Adipocyte (in vitro differentiated cells): ENCODE measurements at regions not wholly inside any gene's neighbourhood (a gene's known extent, or its start where the extent isn't known, plus 50 kb on each side); places are given as distances from the start of the nearest gene placed in this dataset.
"Not testable (repeated sequence)": the region's sequence is repeated elsewhere in the genome, so short reads cannot be mapped to it uniquely, and the experiment has no call there.

Experiments used
- DNase-seq: peaks from one replicate; pipeline ENCODE4 v3.0.0-alpha.2; 2015; ENCODE audit warnings: low read depth
- H3K27me3 ChIP-seq: replicated peaks from 2 replicates; pipeline ENCODE4 v1.7.0; 2013; ENCODE audit warnings: mild to moderate bottlenecking, low read length, moderate library complexity; ENCODE audit not compliant: control insufficient read depth, insufficient read depth
- H3K36me3 ChIP-seq: 2 replicates; pipeline ENCODE4 v1.7.0; 2013; ENCODE audit warnings: low read length, mild to moderate bottlenecking, moderate library complexity; ENCODE audit not compliant: control insufficient read depth, insufficient read depth, severe bottlenecking
- H3K4me1 ChIP-seq: 2 replicates; pipeline ENCODE4 v1.7.0; 2013; ENCODE audit warnings: mild to moderate bottlenecking, low read length, moderate library complexity; ENCODE audit not compliant: control insufficient read depth, insufficient read depth
- H3K4me3 ChIP-seq: 2 replicates; pipeline ENCODE4 v1.7.0; 2013; ENCODE audit warnings: mild to moderate bottlenecking, low read length, moderate library complexity
- H3K9ac ChIP-seq: 2 replicates; pipeline ENCODE4 v1.7.0; 2013; ENCODE audit warnings: mild to moderate bottlenecking, low read length, moderate library complexity
- H3K9me3 ChIP-seq: 2 replicates; pipeline ENCODE4 v1.7.0; 2013; ENCODE audit warnings: mild to moderate bottlenecking, low read length, moderate library complexity; ENCODE audit not compliant: control insufficient read depth

GRCh38 chr7:65638918-65639317, 234.0 kb upstream of the VKORC1L1 start:
- not testable (repeated sequence) for H3K4me3 ChIP-seq, H3K36me3 ChIP-seq, H3K9me3 ChIP-seq, H3K4me1 ChIP-seq, DNase-seq, H3K27me3 ChIP-seq, H3K9ac ChIP-seq

GRCh38 chr7:65639717-65640116, 233.2 kb upstream of the VKORC1L1 start:
- not testable (repeated sequence) for H3K36me3 ChIP-seq, H3K4me3 ChIP-seq

GRCh38 chr7:65643498-65643897, 229.4 kb upstream of the VKORC1L1 start:
- H3K9ac ChIP-seq, H3K36me3 ChIP-seq, H3K4me1 ChIP-seq, DNase-seq, H3K4me3 ChIP-seq, H3K9me3 ChIP-seq, H3K27me3 ChIP-seq: not testable (repeated sequence)

More at GRCh38 chr7:65639717-65640116, 233.2 kb upstream of the VKORC1L1 start:
- H3K9me3 ChIP-seq, DNase-seq, H3K4me1 ChIP-seq, H3K27me3 ChIP-seq, H3K9ac ChIP-seq: not testable (repeated sequence)

GRCh38 chr7:65647153-65647964, 225.5 kb upstream of the VKORC1L1 start:
- not testable (repeated sequence) for H3K27me3 ChIP-seq, H3K4me1 ChIP-seq, H3K9ac ChIP-seq, H3K4me3 ChIP-seq, DNase-seq, H3K9me3 ChIP-seq, H3K36me3 ChIP-seq

GRCh38 chr7:65651174-65651573, 221.7 kb upstream of the VKORC1L1 start:
- not testable (repeated sequence) for H3K36me3 ChIP-seq, H3K4me1 ChIP-seq, DNase-seq, H3K9ac ChIP-seq, H3K4me3 ChIP-seq, H3K27me3 ChIP-seq, H3K9me3 ChIP-seq

GRCh38 chr7:65651826-65652592, 220.9 kb upstream of the VKORC1L1 start:
- not testable (repeated sequence) for DNase-seq, H3K9me3 ChIP-seq, H3K4me1 ChIP-seq, H3K9ac ChIP-seq, H3K4me3 ChIP-seq, H3K27me3 ChIP-seq, H3K36me3 ChIP-seq

GRCh38 chr7:65652669-65653068, 220.2 kb upstream of the VKORC1L1 start:
- not testable (repeated sequence) for DNase-seq, H3K4me1 ChIP-seq

GRCh38 chr7:65656494-65657188, 216.2 kb upstream of the VKORC1L1 start:
- not testable (repeated sequence) for H3K4me1 ChIP-seq, DNase-seq, H3K36me3 ChIP-seq, H3K4me3 ChIP-seq, H3K9ac ChIP-seq, H3K27me3 ChIP-seq, H3K9me3 ChIP-seq

More at GRCh38 chr7:65652669-65653068, 220.2 kb upstream of the VKORC1L1 start:
- not testable (repeated sequence) for H3K36me3 ChIP-seq, H3K9ac ChIP-seq, H3K4me3 ChIP-seq, H3K27me3 ChIP-seq, H3K9me3 ChIP-seq

- not testable (repeated sequence) for H3K27me3 ChIP-seq, H3K9ac ChIP-seq, H3K36me3 ChIP-seq, H3K4me1 ChIP-seq, H3K9me3 ChIP-seq, H3K4me3 ChIP-seq
- peak; percentile 1 for DNase-seq
Observed at GRCh38 chr7:65683362-65683761, 189.5 kb upstream of the VKORC1L1 start.

- not testable (repeated sequence) for H3K4me1 ChIP-seq, H3K27me3 ChIP-seq, H3K36me3 ChIP-seq, H3K4me3 ChIP-seq, H3K9ac ChIP-seq, H3K9me3 ChIP-seq
- peak; percentile 5 for DNase-seq
Observed at GRCh38 chr7:65699026-65699714, 173.7 kb upstream of the VKORC1L1 start.
